ENCODE measurements at regions not wholly inside any gene's neighbourhood (a gene's known extent, or its start where the extent isn't known, plus 50 kb on each side); places are given as distances from the start of the nearest gene placed in this dataset.
A peak's percentile ranks its signal among the peaks of the same experiment; 100 is the strongest.

DNA sequence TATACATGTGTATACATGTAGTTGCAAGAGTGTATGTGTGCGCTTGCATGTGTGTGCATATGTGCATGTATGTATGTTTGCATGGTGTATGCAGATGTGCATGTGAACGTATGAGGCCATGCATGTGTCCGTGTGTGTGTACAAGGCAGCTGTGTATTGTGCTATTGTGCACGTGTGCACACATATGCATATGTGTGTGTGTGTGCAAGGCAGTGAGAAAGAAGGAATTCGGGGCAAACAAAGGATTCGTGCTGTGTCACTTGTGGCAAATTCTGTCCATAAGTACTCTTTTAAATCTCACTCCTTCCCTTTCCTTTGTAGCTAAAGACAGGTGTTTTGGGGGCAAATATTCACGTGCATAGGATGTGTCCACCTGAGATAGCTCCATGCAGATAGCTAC, 227.1 kb downstream of the VRK1 start:
- no peak overlapping the region for H3K4me3 ChIP-seq
- H3K27ac ChIP-seq: no peak overlapping the region

DNA sequence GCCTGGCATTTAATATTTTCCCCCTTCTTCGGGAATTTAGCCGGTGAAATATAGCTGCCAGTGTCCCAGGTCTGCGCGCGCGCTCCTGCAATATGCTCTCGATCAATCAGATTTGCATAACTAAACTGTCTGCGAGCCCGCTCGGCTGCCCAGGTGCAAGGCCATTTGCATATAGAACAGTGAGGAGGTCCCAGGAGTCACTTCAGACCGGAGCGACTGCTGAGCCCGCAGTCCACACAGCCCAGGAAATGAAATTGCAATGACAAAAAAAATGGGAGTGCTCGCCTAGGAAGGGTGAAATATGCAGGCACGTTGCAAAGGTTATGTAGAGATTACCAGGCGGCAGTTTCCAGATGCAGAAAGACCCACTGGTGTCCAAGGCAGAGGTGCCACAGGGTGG, 228.5 kb downstream of the VRK1 start:
- Histone ChIP-seq H3K4me3 (no peak overlapping the region), H3K27ac (no peak overlapping the region)

DNA sequence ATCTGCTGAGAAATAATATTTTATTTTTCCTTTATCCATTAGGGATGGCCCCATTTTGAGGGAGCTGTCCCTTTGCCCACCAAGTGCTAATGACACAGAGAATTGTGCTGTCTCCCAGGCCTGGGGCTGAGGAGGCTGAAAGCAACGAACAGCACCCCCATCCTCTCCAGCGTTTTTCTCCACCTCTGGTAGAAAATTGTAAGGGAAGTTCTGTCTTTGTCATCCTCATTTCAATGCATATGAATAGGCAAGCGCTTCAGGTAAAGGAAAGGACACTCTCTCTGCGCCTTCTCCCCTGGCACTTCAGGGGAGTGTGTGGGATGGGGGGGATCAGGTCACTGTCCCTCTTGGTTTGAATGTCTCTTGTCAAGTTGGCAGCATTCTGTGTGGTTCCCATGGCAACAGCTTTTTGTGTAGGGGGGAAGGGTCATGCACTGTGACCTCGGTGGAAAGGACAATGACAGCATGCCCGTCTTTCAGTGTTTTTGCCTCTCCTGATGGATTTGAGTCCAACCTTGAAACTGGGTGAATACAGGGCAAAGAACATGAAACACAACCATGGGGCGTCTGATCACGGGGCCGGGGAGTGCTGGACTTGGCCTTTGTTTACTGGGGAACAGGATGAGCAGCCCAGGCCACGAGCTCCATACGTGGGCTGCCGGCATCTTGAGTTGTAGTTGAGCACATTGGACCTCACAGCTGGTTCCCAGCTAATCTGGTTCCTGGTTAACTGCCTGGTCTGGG, 230.2 kb downstream of the VRK1 start:
- no peak overlapping the region for H3K4me3 ChIP-seq

DNA sequence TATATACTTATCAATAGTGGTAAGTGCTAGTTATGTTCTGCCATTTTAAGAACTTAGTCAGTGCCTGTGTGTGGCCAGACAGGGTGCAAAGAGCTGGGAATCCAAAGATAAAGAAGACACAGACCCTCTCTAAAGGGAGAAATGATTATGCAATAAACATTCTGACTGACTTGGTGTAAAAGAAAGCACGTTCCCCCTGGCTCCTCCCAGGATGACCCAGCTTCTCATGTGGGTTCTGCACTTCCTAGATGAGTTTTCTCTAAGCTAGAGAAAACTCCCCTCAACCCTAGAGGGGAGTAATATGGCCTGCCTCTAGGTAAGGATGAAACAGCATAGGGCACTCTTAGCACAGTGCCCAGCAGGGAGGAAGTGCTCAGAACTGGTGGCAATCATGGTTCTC, 231.2 kb downstream of the VRK1 start:
- H3K4me3 ChIP-seq: no peak overlapping the region

More for the DNA sequence above, 230.2 kb downstream of the VRK1 start:
- no peak overlapping the region for H3K27ac ChIP-seq

GRCh38 chr14:97029800-97030199, 232.6 kb downstream of the VRK1 start:
- Histone ChIP-seq H3K27ac (no peak overlapping the region), H3K4me3 (no peak overlapping the region)

More for the DNA sequence above, 231.2 kb downstream of the VRK1 start:
- no peak overlapping the region for H3K27ac ChIP-seq

GRCh38 chr14:97031530-97031929, 234.3 kb downstream of the VRK1 start:
- Histone ChIP-seq H3K4me3 (no peak overlapping the region), H3K27ac (no peak overlapping the region)

- Histone ChIP-seq H3K4me3 (peak overlapping the region in 2 of 7 experiments; percentile 3 to 31), H3K27ac (no peak overlapping the region)
These were observed 236.4 kb downstream of the VRK1 start for GRCh38 chr14:97033556-97034081.

GRCh38 chr14:97036086-97036852, 239.1 kb downstream of the VRK1 start:
- H3K4me3 ChIP-seq: no peak overlapping the region

DNA sequence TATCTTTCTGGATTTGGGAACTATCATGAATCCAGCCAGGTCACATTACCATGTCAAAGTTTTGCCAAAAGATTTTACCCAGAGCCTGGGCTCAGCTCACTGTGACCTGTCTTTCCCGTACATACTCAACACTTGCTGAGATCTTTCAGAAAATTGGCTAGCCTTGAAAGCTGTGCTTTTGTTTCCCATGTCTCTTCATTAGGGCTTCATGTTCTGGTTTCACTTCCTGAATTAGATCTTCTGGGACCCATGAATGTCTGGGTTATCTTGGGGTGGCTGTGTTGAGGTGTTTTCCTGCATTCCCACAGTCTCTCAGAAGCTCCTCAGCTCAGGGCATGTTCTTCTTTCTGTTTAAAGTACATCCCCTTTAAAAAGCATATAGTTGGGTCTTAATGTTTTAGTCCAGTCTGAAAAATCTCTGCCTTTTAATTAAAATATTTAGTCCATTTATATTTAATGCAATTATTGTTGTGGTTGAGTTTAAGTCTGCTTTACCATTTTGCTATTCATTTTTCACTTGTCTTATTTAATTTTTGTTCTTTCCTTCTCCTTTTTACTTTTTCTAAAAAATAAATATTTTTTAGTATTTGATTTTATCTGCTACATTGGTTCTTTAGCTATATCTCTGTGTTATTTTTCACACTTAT, 242.7 kb downstream of the VRK1 start:
- no peak overlapping the region for H3K27ac ChIP-seq
- H3K4me3 ChIP-seq: no peak overlapping the region

More at GRCh38 chr14:97036086-97036852, 239.1 kb downstream of the VRK1 start:
- H3K27ac ChIP-seq: no peak overlapping the region

DNA sequence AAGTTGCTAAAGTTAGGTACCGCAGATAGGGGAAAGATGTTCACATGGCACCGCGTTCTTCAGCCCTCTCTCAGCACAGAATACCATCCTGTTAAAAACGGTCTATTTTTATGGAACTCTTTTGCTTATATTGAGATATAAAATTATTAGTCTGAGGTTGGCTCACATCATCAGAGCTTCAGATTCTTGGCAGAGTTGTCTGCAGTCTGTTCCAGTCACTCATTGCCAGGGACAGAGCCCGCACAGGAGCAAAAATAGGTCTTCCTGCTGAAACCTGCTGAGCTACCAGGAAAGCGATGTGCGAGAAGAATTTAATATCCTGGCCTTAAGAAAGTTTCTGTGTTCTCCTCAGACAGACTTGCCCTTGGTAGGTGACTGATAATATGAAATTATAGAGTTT, 249.8 kb downstream of the VRK1 start:
- H3K4me3 ChIP-seq: no peak overlapping the region
- no peak overlapping the region for H3K27ac ChIP-seq

GRCh38 chr14:97052001-97052400, 254.8 kb downstream of the VRK1 start:
- no peak overlapping the region for H3K4me3 ChIP-seq
- H3K27ac ChIP-seq: no peak overlapping the region

DNA sequence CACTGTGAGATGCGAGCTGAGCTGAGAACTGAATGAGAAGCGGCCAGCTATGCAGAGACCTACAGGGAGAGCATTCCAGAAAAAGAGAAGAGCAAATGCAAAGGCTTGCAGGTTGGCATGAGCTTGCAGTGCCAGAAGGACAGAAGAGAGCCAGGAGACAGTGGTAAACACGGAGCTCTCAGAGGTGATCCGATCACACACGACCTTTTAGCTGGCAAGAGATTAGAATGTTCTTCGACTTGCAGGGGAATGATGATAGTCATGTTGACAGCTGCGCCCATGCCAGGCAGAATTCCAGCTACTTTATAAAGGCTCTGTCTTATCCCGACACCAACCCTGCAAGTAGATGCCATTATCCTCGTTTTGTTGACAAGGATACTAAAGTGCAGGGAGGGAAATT, 256.8 kb downstream of the VRK1 start:
- Histone ChIP-seq H3K27ac (no peak overlapping the region), H3K4me3 (no peak overlapping the region)

- H3K4me3 ChIP-seq: no peak overlapping the region
- no peak overlapping the region for H3K27ac ChIP-seq
These were observed 258.2 kb downstream of the VRK1 start for GRCh38 chr14:97055355-97055754.

DNA sequence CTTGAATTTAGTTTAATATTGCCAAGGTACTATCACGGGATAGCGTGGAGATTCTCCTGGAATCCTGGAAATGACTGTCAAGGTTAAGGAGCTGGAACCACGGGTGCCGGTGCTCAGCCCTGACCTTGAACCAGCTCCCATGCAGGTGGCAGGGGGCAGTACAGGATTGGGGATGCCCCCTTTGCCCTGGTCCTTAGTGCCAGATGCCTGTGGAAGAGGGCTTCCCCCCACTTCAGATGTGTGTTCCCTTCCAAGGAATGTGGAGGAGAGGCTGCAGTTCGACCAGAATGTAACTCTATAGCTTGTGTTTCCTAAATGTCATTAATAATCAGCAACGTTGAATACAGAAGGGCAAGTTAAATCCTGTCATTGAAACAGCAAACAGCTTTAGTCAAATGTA, 258.9 kb downstream of the VRK1 start:
- Histone ChIP-seq H3K27ac (no peak overlapping the region), H3K4me3 (no peak overlapping the region)

- Histone ChIP-seq H3K4me3 (no peak overlapping the region), H3K27ac (no peak overlapping the region)
These were observed 260.3 kb downstream of the VRK1 start for GRCh38 chr14:97057238-97058073.

DNA sequence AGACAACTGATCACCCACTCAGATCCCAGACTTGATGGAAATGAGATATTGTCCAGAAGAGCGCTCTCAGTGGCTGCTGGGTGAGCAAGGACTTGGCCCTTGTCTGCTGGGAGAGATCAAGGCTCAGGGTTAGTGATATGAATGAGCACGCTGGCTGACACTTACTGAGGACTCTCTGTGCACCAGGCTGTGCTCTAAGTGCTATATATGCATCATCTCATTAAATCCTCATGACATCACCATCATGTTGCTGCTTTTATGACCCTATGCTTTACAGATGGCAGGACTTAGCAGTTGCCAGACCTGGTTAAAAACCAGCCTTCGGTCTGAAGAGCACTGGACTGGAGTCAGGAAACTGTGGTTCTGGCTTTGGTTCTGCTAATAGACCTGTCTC, 260.9 kb downstream of the VRK1 start:
- Histone ChIP-seq H3K27ac (no peak overlapping the region), H3K4me3 (no peak overlapping the region)

GRCh38 chr14:97058589-97058988, 261.4 kb downstream of the VRK1 start:
- Histone ChIP-seq H3K27ac (no peak overlapping the region), H3K4me3 (no peak overlapping the region)

DNA sequence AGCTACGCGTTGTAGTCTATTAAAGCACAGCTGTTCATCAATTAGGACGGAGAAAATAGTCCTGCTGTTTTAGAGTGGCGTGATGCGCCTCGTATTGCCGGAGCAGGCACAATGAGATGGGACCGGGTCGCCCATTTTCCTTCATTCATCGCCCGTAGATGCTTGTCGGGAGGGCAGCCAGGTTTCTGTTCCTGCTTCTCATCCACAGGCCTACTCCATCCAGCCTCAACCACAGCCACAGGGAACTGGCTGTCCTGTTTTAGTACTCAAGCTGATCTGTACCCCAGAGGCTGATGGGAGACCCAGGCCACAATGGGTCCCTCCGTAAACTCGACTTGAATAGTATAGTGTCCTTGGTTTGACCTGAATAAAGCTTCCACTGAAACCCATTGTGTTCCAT, 264.0 kb downstream of the VRK1 start:
- Histone ChIP-seq H3K27ac (no peak overlapping the region), H3K4me3 (no peak overlapping the region)

DNA sequence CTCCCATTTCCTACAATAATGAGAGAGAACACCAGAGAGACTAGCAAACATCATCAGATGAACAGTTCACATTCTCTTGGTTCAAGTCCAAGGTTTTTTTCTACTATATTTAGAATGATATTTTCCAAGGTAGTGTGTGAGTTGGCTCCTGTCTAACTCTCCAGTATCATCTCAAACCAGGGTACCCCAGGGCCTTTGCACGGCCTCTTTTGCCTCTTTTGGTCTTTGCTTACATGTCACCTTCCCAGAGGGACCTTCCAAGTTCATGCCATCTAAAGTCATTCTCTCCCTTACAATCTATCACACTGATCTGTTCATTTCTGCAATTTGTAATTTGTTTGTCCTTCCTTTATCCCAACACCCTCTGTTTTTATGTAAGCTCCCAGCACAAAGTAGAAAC, 264.5 kb downstream of the VRK1 start:
- Histone ChIP-seq H3K27ac (no peak overlapping the region), H3K4me3 (no peak overlapping the region)

Measured in skin epidermis (tissue), 12 donors.